GM11168 (cell line): ENCODE measurements at regions not wholly inside any gene's neighbourhood (a gene's known extent, or its start where the extent isn't known, plus 50 kb on each side); places are given as distances from the start of the nearest gene placed in this dataset.

Experiments
- in situ Hi-C: fragments of 300-500 bp; cut with MboI; formaldehyde crosslinking; loops from one replicate; pipeline ENCODE4 v1.12.0; 2022; ENCODE audit warnings: low sequenced_read_pairs; ENCODE audit not compliant: unreplicated experiment

- in situ Hi-C loops = no loop called here
These were observed 172.2 kb upstream of the PDE1C start for GRCh38 chr7:32242436-32242835.

GRCh38 chr7:32241636-32242035 lies 171.4 kb upstream of the PDE1C start:
- in situ Hi-C loops = no loop called here

GRCh38 chr7:32239764-32240163 lies 169.6 kb upstream of the PDE1C start:
- in situ Hi-C loops = no loop called here

GRCh38 chr7:32228601-32229000 lies 158.4 kb upstream of the PDE1C start:
- in situ Hi-C loops = no loop called here

DNA sequence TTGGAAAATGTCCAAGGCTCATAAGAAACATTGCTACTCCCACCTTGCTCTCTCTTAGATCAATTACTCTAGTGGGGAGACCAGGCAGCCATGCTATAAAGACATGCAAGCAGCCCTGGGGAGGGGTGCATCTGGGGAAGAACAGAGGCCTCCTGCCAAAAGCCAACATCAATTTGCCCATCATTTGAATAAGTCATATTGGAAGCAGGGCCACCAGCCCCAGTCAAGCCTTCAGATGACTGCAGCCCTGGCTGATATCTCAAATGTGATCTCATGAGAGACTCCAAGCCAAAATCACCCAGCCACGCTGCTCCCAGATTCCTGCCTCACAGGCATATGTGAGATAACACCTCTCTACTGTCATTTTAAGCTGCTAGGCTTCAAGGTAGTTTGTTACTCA lies 157.5 kb upstream of the PDE1C start:
- in situ Hi-C loops = no loop called here

DNA sequence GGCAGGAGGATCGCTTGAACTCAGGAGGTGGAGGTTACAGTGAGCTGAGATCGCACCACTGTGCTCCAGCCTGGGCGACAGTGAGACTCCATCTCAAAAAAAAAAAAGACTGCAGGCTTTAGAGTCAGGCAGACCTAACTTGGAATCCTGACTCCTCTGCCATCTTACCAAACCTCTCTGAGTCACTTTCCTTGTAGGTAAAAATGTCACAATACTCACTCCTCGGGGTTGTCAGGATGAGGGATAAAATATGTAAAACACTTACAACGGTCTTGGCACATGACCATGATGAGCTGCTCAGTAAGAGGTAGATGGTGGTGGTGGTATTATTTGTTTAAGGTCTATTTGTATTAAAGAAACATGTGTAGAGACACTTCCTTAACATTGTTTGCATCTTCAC lies 154.1 kb upstream of the PDE1C start:
- in situ Hi-C loops = loop anchor here (25.0 kb wide), 1 partner anchor 213 kb away; no protein-coding TSS in a partner anchor

DNA sequence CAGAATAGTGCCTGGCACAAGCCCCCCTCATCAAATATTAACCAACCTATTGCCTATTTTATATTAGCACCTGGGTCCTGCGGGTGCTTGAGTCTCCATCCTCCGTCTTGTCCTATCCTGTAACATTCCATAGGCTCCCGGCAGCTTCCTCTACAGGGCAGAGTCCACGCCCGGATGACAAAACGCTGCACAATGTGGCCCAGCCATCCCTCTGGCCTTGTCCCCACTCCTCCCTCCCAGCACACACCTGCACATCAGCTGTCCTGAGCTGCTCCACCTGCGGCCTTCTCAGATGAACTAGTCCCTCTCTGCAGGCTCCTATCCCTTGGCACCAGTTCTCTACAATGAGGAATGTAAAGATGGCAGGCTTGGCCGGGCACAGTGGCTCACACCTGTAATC lies 153.5 kb upstream of the PDE1C start:
- in situ Hi-C loops = loop anchor here (25.0 kb wide), 1 partner anchor 214 kb away; no protein-coding TSS in a partner anchor

DNA sequence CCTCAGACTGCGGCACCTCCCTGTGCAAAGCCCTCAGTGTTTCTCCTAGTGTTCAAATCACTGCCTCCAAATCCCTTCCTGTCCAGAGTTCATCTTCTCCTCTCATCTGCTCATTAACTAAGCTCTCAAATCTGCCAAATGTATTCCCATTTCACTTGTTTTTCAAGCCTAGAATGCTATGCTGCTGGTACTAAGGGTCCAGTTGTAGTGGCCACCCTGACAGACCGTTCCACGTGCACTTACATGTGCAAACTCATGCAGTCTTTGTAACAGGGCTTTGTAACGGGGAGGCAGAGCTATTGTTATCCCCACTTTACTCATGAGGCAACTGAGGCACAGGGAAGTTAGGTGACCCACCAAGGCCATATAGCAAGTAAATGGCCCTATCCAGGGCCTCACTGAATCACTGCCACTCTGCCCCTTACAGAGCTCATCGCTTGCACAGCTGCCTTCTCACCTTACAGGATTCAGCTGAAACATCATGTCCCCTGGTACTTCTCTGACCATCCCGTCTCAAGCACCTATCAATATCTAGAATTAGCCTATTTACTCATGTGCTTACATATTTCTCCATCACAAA lies 153.0 kb upstream of the PDE1C start:
- in situ Hi-C loops = loop anchor here (25.0 kb wide), 1 partner anchor 214 kb away; no protein-coding TSS in a partner anchor

- in situ Hi-C loops = loop anchor here (25.0 kb wide), 1 partner anchor 215 kb away; no protein-coding TSS in a partner anchor
These were observed 152.2 kb upstream of the PDE1C start for GRCh38 chr7:32222251-32222900.

GRCh38 chr7:32221736-32222135 lies 151.5 kb upstream of the PDE1C start:
- in situ Hi-C loops = loop anchor here (25.0 kb wide), 1 partner anchor 216 kb away; no protein-coding TSS in a partner anchor

DNA sequence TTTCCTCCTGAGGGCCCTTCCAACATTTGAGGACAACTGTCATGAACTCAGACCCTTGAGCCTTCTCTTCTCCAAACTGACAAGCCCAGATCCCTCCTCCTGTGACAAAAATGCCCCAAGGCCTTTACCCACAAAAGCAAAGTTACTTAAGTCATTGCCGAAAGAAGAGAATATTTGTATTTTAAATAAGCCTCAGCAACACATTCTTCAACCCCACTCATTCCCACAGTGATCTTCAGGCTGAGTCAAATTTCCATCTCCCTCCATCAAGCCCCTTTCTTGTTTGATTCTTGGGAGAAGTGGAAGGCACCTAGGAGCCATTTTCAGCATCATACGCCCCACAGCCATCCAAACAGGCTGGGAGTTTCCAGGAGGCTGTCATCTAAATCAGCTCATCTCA lies 150.8 kb upstream of the PDE1C start:
- in situ Hi-C loops = loop anchor here (25.0 kb wide), 1 partner anchor 216 kb away; no protein-coding TSS in a partner anchor

DNA sequence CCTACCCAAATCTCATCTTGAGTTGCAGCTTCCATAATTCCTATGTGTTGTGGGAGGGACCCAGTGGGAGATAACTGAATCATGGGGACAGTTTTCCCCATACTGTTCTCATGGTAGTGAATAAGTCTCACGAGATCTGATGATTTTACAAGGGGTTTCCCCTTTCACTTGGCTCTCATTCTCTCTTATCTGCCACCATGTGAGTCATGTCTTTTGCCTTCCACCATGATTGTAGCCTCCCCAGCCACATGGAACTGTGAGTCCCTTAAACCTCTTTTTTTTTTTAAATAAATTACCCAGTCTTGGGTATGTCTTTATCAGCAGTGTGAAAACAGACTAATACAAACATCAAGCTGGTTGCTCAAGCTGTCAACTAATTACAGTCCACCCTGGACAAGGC lies 149.6 kb upstream of the PDE1C start:
- in situ Hi-C loops = loop anchor here (10.0 to 25.0 kb wide), 2 partner anchors 125 to 217 kb away; no protein-coding TSS in a partner anchor

GRCh38 chr7:32219416-32219815 lies 149.2 kb upstream of the PDE1C start:
- in situ Hi-C loops = loop anchor here (10.0 to 25.0 kb wide), 2 partner anchors 125 to 218 kb away; no protein-coding TSS in a partner anchor

DNA sequence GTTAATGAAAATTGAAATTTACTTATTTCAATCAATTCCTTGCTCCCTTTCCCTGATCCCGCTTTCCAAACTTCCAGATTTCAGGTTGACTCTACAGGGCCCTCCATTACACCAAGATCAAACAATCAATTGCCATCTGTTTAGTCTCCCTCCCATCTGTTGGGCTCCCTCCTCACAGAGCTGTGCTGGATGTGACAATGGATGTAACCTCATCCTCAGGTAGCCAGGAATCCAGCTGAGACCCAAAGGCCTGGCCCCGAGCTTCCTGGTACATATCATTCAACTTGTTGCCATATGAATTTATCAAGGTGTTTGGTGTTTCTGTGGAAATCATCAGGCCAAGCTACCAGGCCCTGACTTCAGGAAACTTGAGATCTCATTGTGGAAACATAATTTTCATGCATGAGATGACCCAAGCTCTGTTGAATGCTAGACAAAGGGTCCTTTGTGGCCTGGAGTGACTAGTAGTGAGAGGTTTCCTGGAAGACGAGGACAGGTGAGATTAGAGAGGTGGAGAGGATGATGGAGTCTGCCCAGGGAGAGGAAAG lies 148.6 kb upstream of the PDE1C start:
- in situ Hi-C loops = loop anchor here (10.0 to 25.0 kb wide), 2 partner anchors 126 to 218 kb away; no protein-coding TSS in a partner anchor

GRCh38 chr7:32218154-32218467 lies 147.9 kb upstream of the PDE1C start:
- in situ Hi-C loops = loop anchor here (10.0 to 25.0 kb wide), 2 partner anchors 127 to 219 kb away; no protein-coding TSS in a partner anchor

DNA sequence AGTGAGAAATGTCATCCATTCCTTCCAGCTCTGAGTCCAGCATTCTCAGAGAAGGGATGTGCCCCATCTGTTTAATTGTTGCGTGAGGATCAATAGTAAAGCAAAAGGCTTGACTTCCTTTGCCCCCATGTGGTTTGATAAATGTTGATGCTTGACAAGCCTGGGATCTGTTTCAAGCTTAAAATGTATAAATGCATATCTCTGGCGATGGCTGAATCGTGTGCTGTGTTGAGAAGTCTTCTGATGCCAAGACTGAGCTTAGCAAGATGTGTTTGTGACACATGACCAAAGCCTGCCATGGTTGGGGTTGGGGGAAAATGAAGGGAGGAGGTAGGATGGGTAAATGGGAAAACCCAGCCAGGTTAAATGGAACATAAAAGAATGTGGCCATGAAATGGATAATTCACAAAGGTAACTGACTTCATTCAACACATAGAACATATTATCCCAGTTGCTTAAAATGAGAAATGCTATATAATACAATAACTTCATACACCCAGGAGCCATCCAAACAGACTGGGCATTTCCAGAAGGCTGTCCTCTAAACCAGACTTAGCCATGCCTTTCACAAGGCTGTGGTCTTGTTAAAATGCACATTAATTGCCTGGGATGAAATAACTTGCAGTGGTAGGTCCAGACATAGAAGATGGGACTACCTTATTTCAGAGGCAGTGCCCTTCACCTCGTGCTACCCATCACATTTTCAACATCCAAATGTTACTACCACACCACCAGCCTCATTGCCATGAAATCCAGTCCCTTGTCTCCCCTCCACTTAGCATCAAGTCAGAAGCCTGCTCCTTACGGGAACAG lies 147.3 kb upstream of the PDE1C start:
- in situ Hi-C loops = loop anchor here (10.0 to 25.0 kb wide), 2 partner anchors 127 to 220 kb away; no protein-coding TSS in a partner anchor

- in situ Hi-C loops = loop anchor here (10.0 to 25.0 kb wide), 2 partner anchors 128 to 221 kb away; no protein-coding TSS in a partner anchor
These were observed 146.6 kb upstream of the PDE1C start for GRCh38 chr7:32216759-32217158.

DNA sequence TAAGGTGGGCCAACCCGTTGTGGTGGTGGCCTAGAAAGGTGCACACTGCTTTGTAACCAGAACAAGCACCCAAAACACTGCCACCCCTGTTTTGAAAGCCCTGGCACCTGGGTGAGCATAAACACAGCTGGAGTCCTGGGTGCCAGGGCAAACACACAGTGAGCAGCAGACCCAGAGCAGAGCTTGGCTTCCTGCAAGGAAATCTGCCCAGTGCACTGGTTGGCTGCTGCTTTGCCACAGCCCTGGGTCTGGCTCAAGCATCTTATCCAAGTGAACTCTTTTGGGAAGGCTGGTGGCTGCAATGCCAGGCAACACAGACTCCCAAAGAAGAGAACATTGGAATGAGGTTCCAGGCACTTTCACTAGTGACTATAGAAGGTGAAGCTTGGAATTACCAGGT lies 145.5 kb upstream of the PDE1C start:
- in situ Hi-C loops = loop anchor here (10.0 to 25.0 kb wide), 2 partner anchors 129 to 222 kb away; no protein-coding TSS in a partner anchor

- in situ Hi-C loops = loop anchor here (10.0 to 25.0 kb wide), 2 partner anchors 130 to 222 kb away; no protein-coding TSS in a partner anchor
These were observed 144.7 kb upstream of the PDE1C start for GRCh38 chr7:32214913-32215312.

- in situ Hi-C loops = loop anchor here (10.0 to 25.0 kb wide), 2 partner anchors 132 to 225 kb away; no protein-coding TSS in a partner anchor
These were observed 142.1 kb upstream of the PDE1C start for GRCh38 chr7:32212321-32212720.
